22Rv1 (cell line): ENCODE measurements at regions not wholly inside any gene's neighbourhood (a gene's known extent, or its start where the extent isn't known, plus 50 kb on each side); places are given as distances from the start of the nearest gene placed in this dataset.

ENCODE experiments used
- CTCF ChIP-seq: fragments of 450-650 bp; IDR thresholded peaks from 2 replicates; pipeline ENCODE4 v1.5.1; 2017; ENCODE audit warnings: mild to moderate bottlenecking
- ZFX ChIP-seq: fragments of 450-650 bp; IDR thresholded peaks from 2 replicates; pipeline ENCODE4 v1.6.1; 2017; ENCODE audit warnings: antibody characterized with exemption, borderline replicate concordance

GRCh38 chr6:14702678-14703077 is 543.2 kb upstream of the JARID2 start:
- TF ChIP-seq CTCF (no peak), ZFX (no peak)
